ENCODE measurements at regions not wholly inside any gene's neighbourhood (a gene's known extent, or its start where the extent isn't known, plus 50 kb on each side); places are given as distances from the start of the nearest gene placed in this dataset.

DNA sequence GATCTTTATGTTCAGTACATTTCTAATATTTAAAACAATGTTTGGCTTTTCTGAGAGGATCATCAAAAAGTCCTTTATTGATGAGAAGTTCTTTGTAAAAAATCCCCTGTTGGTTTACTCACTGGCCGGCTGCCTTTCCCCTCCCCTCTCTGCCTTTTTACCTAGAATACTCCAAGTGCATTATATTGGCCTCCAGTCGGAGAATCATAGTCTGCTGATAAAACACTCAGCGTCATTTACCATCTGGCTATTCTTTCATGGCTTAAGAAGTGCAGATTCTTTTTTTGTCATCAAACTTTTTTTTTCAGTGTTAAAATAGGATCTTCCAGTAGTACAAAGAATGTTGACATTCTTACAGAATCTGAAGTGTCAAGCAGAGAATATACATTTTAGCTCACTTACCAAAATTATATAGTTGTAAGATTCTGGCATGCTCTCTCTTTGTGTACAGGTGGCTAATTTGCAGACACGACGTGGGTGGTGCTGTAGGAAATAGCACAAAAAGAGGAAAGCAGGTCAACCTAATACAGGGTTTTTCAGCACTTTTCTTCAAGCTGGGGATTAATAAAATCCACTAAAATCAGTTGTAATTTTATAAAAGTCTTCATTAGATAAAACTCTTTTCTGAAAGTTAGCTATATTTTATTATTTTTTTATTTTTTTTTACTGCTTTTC, 731.8 kb downstream of the KCTD8 start:
- no peak for TF ChIP-seq CC2D1A (IDR thresholded peaks at IDR 0.05)
- no peak for TF ChIP-seq POLR2A (conservative IDR thresholded peaks at IDR 0.05)
- TF ChIP-seq TAF7 (tag; IDR thresholded peaks at IDR 0.05): no peak
- TF ChIP-seq, protein P1, sequence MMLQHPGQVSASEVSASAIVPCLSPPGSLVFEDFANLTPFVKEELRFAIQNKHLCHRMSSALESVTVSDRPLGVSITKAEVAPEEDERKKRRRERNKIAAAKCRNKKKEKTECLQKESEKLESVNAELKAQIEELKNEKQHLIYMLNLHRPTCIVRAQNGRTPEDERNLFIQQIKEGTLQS (IDR thresholded peaks at IDR 0.05): no peak
- TF ChIP-seq, protein P1 (CRISPR knock-in tag; conservative IDR thresholded peaks at IDR 0.05): no peak
- TF ChIP-seq, protein P2, sequence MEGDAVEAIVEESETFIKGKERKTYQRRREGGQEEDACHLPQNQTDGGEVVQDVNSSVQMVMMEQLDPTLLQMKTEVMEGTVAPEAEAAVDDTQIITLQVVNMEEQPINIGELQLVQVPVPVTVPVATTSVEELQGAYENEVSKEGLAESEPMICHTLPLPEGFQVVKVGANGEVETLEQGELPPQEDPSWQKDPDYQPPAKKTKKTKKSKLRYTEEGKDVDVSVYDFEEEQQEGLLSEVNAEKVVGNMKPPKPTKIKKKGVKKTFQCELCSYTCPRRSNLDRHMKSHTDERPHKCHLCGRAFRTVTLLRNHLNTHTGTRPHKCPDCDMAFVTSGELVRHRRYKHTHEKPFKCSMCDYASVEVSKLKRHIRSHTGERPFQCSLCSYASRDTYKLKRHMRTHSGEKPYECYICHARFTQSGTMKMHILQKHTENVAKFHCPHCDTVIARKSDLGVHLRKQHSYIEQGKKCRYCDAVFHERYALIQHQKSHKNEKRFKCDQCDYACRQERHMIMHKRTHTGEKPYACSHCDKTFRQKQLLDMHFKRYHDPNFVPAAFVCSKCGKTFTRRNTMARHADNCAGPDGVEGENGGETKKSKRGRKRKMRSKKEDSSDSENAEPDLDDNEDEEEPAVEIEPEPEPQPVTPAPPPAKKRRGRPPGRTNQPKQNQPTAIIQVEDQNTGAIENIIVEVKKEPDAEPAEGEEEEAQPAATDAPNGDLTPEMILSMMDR (IDR thresholded peaks at IDR 0.05 in 2 of 3, conservative IDR thresholded peaks at IDR 0.05 in 1 of 3; ENCODE audit: insufficient read depth in 2 of 3, low read depth in 1 of 3, low read length in 3 of 3): no peak
- no peak for TF ChIP-seq SMAD3 (CRISPR knock-in tag; conservative IDR thresholded peaks at IDR 0.05)
- TF ChIP-seq ZNF584 (CRISPR knock-in tag; IDR thresholded peaks at IDR 0.05; ENCODE audit: low read depth): no peak
- no peak for TF ChIP-seq CBX5 (IDR thresholded peaks at IDR 0.05; ENCODE audit: borderline replicate concordance, low read depth)
- TF ChIP-seq ZNF644 (tag; IDR thresholded peaks at IDR 0.05; ENCODE audit: low read depth): no peak
- no peak for TF ChIP-seq HNRNPH1 (optimal IDR thresholded peaks at IDR 0.05; ENCODE audit: low read depth, low read length)
- TF ChIP-seq FIP1L1 (IDR thresholded peaks at IDR 0.05; ENCODE audit: low read depth, low read length, poor library complexity, severe bottlenecking): no peak
- TF ChIP-seq HMGN3 (IDR thresholded peaks at IDR 0.05; ENCODE audit: borderline replicate concordance, extremely low read depth, insufficient read length, low read depth, low read length): no peak
- TF ChIP-seq MEF2A (IDR thresholded peaks at IDR 0.05; ENCODE audit: control insufficient read depth, low read depth, low read length): no peak
- TF ChIP-seq, protein P3, sequence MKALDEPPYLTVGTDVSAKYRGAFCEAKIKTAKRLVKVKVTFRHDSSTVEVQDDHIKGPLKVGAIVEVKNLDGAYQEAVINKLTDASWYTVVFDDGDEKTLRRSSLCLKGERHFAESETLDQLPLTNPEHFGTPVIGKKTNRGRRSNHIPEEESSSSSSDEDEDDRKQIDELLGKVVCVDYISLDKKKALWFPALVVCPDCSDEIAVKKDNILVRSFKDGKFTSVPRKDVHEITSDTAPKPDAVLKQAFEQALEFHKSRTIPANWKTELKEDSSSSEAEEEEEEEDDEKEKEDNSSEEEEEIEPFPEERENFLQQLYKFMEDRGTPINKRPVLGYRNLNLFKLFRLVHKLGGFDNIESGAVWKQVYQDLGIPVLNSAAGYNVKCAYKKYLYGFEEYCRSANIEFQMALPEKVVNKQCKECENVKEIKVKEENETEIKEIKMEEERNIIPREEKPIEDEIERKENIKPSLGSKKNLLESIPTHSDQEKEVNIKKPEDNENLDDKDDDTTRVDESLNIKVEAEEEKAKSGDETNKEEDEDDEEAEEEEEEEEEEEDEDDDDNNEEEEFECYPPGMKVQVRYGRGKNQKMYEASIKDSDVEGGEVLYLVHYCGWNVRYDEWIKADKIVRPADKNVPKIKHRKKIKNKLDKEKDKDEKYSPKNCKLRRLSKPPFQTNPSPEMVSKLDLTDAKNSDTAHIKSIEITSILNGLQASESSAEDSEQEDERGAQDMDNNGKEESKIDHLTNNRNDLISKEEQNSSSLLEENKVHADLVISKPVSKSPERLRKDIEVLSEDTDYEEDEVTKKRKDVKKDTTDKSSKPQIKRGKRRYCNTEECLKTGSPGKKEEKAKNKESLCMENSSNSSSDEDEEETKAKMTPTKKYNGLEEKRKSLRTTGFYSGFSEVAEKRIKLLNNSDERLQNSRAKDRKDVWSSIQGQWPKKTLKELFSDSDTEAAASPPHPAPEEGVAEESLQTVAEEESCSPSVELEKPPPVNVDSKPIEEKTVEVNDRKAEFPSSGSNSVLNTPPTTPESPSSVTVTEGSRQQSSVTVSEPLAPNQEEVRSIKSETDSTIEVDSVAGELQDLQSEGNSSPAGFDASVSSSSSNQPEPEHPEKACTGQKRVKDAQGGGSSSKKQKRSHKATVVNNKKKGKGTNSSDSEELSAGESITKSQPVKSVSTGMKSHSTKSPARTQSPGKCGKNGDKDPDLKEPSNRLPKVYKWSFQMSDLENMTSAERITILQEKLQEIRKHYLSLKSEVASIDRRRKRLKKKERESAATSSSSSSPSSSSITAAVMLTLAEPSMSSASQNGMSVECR (CRISPR knock-in tag; IDR thresholded peaks at IDR 0.05): no peak
